Endothelial cell of umbilical vein (primary cell): ENCODE measurements at regions not wholly inside any gene's neighbourhood (a gene's known extent, or its start where the extent isn't known, plus 50 kb on each side); places are given as distances from the start of the nearest gene placed in this dataset.
A peak's percentile ranks its signal among the peaks of the same experiment; 100 is the strongest.

Experiments
- CTCF ChIP-seq, 2 donors: IDR thresholded peaks; 1 replicate in 1 of 2; 2 replicates in 1 of 2; pipeline ENCODE4 v1.5.1; 2011; ENCODE audit warnings: low read length in 2 of 2, mild to moderate bottlenecking in 2 of 2, moderate library complexity in 2 of 2, control low read depth in 1 of 2, inconsistent platforms in 1 of 2, low read depth in 1 of 2; ENCODE audit not compliant: insufficient read depth in 1 of 2; ENCODE audit errors: extremely low read depth in 1 of 2
- EZH2 ChIP-seq: IDR thresholded peaks from 2 replicates; pipeline ENCODE4 v1.6.1; 2012; ENCODE audit warnings: borderline replicate concordance, low read depth, mild to moderate bottlenecking, moderate library complexity, low read length, inconsistent platforms; ENCODE audit not compliant: severe bottlenecking
- GATA2 ChIP-seq: IDR thresholded peaks from 2 replicates; pipeline ENCODE4 v1.7.0; 2011; ENCODE audit warnings: low read depth, mild to moderate bottlenecking, moderate library complexity, mixed read lengths, low read length; ENCODE audit not compliant: insufficient read length, insufficient read depth
- POLR2AphosphoS5 ChIP-seq: IDR thresholded peaks from 2 replicates; pipeline ENCODE4 v1.6.1; 2012; ENCODE audit warnings: low read depth, mild to moderate bottlenecking, control low read depth, low read length, moderate library complexity; ENCODE audit not compliant: insufficient read depth

DNA sequence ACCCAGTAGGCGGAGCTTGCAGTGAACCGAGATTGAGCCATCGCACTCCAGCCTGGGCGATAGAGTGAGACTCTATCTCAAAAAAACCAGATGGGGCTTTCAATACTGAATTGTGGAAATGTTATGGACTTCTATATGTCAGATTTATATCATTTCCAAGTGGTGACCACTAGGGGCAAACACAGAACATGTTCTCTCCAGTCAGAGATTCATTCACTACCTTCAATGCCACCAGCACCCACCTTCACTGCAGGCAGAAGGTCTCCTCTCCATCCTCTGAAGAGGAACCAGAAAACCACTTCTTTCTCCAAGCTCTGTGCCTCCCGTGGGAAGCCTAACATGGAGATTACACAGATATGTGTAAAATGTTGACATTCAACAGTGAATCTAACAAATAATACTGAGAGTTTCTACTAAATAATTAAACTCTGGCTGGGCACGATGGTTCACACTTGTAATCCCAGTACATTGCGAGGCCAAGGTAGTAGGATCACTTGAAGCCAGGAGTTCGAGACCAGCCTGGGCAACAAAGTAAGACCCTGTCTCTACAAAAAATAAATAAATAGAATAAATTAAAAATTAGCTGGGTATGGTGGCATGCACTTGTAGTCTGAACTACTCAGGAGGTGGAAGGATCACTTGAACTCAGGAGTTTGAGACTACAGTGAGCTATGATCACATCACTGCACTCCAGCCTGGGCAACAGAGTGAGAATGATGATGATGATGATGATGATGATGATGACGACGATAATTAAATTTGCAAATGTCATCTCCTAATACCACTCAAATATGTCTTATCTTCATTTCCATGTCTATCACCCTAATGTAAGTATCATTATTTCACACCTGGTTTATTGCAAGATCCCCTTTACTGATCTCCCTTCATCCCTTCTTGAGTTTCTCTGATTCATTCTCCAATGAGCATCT is 151.1 kb downstream of the ZNF281 start:
- peak; percentile 40 to 47 for TF ChIP-seq CTCF (IDR thresholded peaks at IDR 0.05; ENCODE audit: extremely low read depth in 1 of 2, insufficient read depth in 1 of 2, low read depth in 1 of 2, low read length in 2 of 2)
- TF ChIP-seq POLR2AphosphoS5, result no peak
- TF ChIP-seq EZH2, result no peak
- TF ChIP-seq GATA2, result no peak
